Ovary (tissue), 3 donors: ENCODE measurements at regions not wholly inside any gene's neighbourhood (a gene's known extent, or its start where the extent isn't known, plus 50 kb on each side); places are given as distances from the start of the nearest gene placed in this dataset.
"Not testable (repeated sequence)": the region's sequence is repeated elsewhere in the genome, so short reads cannot be mapped to it uniquely, and the experiment has no call there.

Source experiments
- POLR2A ChIP-seq: fragments of 450-650 bp; IDR thresholded peaks from one replicate; pipeline ENCODE4 v1.6.1; 2017; ENCODE audit warnings: antibody characterized with exemption, mild to moderate bottlenecking, moderate library complexity
- TF ChIP-seq, protein P1 (sequence below), 3 donors: fragments of 450-650 bp in 2 of 3; fragments of 200-600 bp in 1 of 3; IDR thresholded peaks; one replicate each; pipeline versions ENCODE4 v1.5.1 to v1.8.0; 2016 to 2022; ENCODE audit warnings: antibody characterized with exemption in 3 of 3, mild to moderate bottlenecking in 1 of 3
- donor health status: DM: no; HTN: no; CAD: no.

DNA sequence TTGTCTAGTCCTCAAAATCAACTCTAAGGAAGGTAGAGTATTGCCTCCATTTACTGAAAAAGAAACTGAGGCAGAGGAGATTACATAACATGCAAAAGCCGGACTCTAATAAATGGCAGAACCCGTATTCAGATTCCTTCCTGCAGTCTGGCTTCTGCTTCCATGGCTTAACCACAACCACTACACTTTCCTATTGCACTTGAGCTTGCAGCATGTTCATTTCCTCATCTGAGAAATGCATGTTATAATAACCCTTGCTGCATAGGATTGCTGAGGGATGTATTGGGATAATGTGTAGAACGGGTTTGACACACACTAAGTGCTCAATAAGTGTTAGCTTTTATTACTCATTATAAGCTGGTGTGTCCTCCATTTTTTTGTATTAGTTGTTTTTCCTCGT is 87.9 kb upstream of the GDNF start:
- TF ChIP-seq, protein P1, sequence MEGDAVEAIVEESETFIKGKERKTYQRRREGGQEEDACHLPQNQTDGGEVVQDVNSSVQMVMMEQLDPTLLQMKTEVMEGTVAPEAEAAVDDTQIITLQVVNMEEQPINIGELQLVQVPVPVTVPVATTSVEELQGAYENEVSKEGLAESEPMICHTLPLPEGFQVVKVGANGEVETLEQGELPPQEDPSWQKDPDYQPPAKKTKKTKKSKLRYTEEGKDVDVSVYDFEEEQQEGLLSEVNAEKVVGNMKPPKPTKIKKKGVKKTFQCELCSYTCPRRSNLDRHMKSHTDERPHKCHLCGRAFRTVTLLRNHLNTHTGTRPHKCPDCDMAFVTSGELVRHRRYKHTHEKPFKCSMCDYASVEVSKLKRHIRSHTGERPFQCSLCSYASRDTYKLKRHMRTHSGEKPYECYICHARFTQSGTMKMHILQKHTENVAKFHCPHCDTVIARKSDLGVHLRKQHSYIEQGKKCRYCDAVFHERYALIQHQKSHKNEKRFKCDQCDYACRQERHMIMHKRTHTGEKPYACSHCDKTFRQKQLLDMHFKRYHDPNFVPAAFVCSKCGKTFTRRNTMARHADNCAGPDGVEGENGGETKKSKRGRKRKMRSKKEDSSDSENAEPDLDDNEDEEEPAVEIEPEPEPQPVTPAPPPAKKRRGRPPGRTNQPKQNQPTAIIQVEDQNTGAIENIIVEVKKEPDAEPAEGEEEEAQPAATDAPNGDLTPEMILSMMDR (IDR thresholded peaks at IDR 0.05): not testable (repeated sequence)
- not testable (repeated sequence) for TF ChIP-seq POLR2A
